Activated CD4-positive, alpha-beta T cell treated with anti-CD3 and anti-CD28 coated beads, Interleukin-2, amount 10 ng/mL, durations not matched to agents 7 days and 5 days (primary cell): ENCODE measurements at regions not wholly inside any gene's neighbourhood (a gene's known extent, or its start where the extent isn't known, plus 50 kb on each side); places are given as distances from the start of the nearest gene placed in this dataset.

Experiments used
- CTCF ChIA-PET: fragments of 350-600 bp; sonication (Branson Sonifier 250); formaldehyde crosslinking; loops from one replicate; lab custom pipeline; 2021; ENCODE audit warnings: antibody characterized with exemption; lab: Charles Lee
- POLR2A ChIA-PET: fragments of 350-600 bp; sonication (Branson Sonifier 250); formaldehyde crosslinking; loops from one replicate; lab custom pipeline; 2021; ENCODE audit warnings: antibody characterized with exemption; lab: Charles Lee
- DNase-seq: peaks from one replicate; pipeline ENCODE4 v3.0.0-alpha.2; 2020
- H3K27ac Mint-ChIP-seq: one replicate; pipeline ENCODE4 v1.8.0; 2021; ENCODE audit warnings: mild to moderate bottlenecking, moderate library complexity, mixed read lengths
- H3K27me3 Mint-ChIP-seq: one replicate; pipeline ENCODE4 v1.8.0; 2021; ENCODE audit warnings: mixed read lengths
- H3K36me3 Mint-ChIP-seq: one replicate; pipeline ENCODE4 v1.8.0; 2021; ENCODE audit warnings: low read depth, mixed read lengths
- H3K4me1 Mint-ChIP-seq: one replicate; pipeline ENCODE4 v1.8.0; 2021; ENCODE audit warnings: mixed read lengths
- H3K4me3 Mint-ChIP-seq: one replicate; pipeline ENCODE4 v1.8.0; 2021; ENCODE audit warnings: mild to moderate bottlenecking, moderate library complexity, mixed read lengths
- H3K9me3 Mint-ChIP-seq: one replicate; pipeline ENCODE4 v1.8.0; 2021; ENCODE audit warnings: mixed read lengths

DNA sequence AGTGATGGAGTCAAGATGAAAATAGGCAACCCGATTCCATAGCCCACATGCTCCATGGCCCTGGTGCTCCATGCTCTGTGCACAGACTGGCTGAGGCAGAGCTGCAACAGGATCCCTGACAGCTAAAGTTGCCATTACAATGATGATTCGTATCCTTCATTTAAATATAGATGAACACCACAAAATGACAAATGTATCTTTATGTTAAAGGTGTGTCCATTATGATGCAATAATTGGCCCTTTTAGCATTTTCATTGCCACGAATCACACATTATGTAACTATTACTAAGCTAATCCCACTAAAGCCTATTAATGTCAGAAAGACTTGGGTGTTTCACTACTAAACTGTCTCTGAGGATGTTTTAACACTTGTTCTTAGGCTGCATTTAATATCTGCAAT, 270.2 kb upstream of the THBS1 start:
- H3K27ac Mint-ChIP-seq: no peak overlapping the region
- CTCF ChIA-PET: no interaction called here

DNA sequence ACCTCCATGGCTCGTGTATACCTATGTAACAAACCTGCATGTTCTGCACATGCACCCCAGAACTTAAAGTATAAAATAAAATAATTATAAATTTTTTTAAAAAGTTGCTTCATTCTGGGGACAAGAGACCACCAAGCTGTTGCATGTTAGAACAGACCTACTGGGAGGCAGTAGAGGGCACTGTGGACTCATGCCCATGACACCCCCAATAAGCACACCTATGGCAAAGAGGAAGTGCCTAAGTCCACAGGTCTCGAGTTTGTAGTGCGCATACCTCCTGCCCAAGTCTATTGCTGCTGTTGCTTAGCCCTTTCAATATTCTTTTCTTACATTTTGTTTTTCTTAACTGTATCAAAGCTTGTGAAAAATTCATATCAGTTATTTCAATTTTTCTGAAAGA, 267.9 kb upstream of the THBS1 start:
- Mint-ChIP-seq H3K36me3 (no peaks in the 10 kb centered on the region), H3K4me1 (no peaks in the 10 kb centered on the region), H3K27ac (no peak overlapping the region), H3K27me3 (peaks cover 10% of the 10 kb centered on the region), H3K9me3 (no peaks in the 10 kb centered on the region), H3K4me3 (no peak overlapping the region)
- CTCF ChIA-PET: no interaction called here
- no peak for DNase-seq
- POLR2A ChIA-PET: no interaction called here

More for the DNA sequence above, 270.2 kb upstream of the THBS1 start:
- Mint-ChIP-seq H3K9me3 (no peaks in the 10 kb centered on the region), H3K36me3 (no peaks in the 10 kb centered on the region), H3K27me3 (peaks cover 7% of the 10 kb centered on the region), H3K4me1 (no peaks in the 10 kb centered on the region), H3K4me3 (no peak overlapping the region)
- POLR2A ChIA-PET: no interaction called here
- no peak for DNase-seq

DNA sequence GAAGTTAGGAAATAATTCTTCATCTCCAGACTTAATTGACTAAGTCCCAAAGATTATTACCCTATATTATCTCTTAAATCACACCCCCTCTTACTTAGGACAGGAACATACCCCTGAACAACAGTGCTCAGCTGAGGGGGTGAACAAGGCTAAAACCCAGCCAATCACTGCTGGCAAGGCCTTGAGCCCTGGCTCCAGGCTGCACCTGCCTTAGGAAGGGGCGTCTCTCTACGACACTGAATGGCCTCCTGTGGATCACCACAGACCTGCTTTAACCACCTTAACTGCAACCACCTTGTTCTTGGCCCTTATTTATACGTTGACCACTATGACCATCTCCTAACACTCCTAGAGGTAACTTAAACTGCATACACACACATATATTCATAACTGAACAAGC, 267.4 kb upstream of the THBS1 start:
- CTCF ChIA-PET: no interaction called here
- POLR2A ChIA-PET: no interaction called here
- Mint-ChIP-seq H3K27me3 (peaks cover 10% of the 10 kb centered on the region), H3K27ac (no peak overlapping the region), H3K4me1 (no peaks in the 10 kb centered on the region), H3K4me3 (no peak overlapping the region), H3K36me3 (no peaks in the 10 kb centered on the region), H3K9me3 (no peaks in the 10 kb centered on the region)
- no peak for DNase-seq

DNA sequence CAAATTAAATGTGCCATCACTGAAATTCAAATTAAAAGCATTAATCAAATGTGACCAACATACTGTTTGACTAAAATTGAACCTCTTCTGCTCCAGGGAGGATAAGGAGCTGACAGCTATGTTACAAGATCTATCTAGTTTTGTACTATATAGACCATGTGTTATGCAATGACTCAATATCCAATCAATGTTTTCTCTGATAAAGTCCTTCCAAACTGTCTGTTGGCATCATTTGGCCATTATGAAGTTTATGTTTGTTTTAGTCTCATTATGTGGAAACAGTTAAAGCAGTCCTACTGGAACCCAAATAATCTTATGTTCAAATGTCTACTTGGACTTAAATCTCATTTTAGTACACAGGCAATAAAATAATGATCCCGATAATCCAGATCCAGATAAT, 267.0 kb upstream of the THBS1 start:
- POLR2A ChIA-PET: no interaction called here
- CTCF ChIA-PET: no interaction called here

DNA sequence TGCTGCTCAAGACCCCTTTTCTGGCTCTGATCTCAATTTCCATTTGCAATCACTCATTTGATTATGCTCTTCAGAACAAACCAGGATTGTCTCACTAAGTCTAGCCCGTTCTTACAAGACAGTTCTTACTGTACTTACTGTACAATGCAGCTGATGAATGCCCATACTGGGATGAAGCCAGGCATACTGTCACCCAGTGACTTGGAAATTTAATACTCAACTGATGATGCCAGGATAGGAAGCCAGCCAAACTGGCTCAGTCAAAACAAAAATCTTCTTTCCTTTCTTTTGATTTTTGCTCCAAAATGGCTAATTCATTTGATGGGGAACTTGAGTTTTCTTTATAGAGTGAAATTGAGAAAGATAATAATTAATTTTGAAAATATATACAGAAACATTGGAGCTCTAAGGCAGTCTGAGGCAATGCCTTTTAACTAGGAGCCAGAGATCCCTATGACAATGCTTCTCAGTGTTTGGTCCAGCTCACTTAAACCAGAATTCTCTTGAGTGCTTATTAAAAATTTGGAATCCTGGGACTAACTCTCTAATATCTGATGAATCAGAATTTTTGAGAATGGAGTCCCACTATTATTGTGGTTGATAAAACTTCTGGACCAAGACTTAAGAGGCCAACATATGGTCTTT, 265.6 kb upstream of the THBS1 start:
- peaks cover 11% of the 10 kb centered on the region for H3K27me3 Mint-ChIP-seq
- H3K36me3 Mint-ChIP-seq: no peaks in the 10 kb centered on the region
- H3K9me3 Mint-ChIP-seq: no peaks in the 10 kb centered on the region
- CTCF ChIA-PET: interaction anchor here (1.2 kb wide), 1 partner anchor 10 kb away, joined by 3 read pairs; no protein-coding TSS in a partner anchor
- H3K4me1 Mint-ChIP-seq: no peaks in the 10 kb centered on the region
- DNase-seq: no peak
- H3K27ac Mint-ChIP-seq: no peak overlapping the region
- POLR2A ChIA-PET: no interaction called here
- H3K4me3 Mint-ChIP-seq: no peak overlapping the region

More for the DNA sequence above, 267.0 kb upstream of the THBS1 start:
- DNase-seq: no peak
- Mint-ChIP-seq H3K9me3 (no peaks in the 10 kb centered on the region), H3K36me3 (no peaks in the 10 kb centered on the region), H3K27ac (no peak overlapping the region), H3K4me1 (no peaks in the 10 kb centered on the region), H3K4me3 (no peak overlapping the region), H3K27me3 (peaks cover 11% of the 10 kb centered on the region)

DNA sequence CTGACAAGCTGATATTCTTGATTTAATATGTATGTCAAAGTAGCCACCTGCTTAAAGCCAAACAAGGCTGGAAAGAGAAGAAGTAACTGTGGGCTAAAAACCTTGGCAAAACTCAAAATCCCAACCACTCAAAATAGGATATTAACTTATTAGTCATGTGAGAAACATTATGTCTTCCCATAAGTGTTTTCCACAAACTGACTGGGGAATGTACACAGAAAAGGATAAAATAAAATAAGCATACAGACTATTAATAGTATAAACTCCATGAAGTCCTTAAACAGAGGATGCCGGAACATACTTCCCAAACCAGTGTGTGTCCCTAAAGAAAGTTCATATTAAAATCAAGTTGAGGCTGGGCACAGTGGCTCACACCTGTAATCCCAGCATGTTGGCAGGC, 263.7 kb upstream of the THBS1 start:
- POLR2A ChIA-PET: no interaction called here
- Mint-ChIP-seq H3K4me1 (no peaks in the 10 kb centered on the region), H3K36me3 (no peaks in the 10 kb centered on the region), H3K9me3 (peaks cover 5% of the 10 kb centered on the region), H3K27ac (no peak overlapping the region), H3K4me3 (no peak overlapping the region), H3K27me3 (peaks cover 13% of the 10 kb centered on the region)
- no peak for DNase-seq
- CTCF ChIA-PET: no interaction called here

DNA sequence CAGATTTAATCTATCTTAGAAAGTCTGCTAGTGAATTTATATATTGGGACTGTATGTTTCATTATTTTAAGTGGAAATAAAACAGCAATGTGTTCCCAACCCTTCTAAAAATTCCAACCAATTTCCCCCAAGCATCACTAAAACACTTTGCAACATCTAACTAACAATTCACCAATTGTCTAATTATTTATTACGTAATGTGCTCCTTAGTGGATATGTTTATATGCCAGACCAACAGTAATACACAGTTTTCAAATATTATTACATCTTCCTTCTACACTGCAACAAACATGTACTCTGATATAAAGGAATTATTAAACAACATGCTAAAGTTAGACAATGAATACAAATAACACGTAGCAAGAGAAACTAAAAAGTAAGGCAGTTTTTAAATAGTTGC, 262.6 kb upstream of the THBS1 start:
- POLR2A ChIA-PET: no interaction called here
- peaks cover 13% of the 10 kb centered on the region for H3K27me3 Mint-ChIP-seq
- CTCF ChIA-PET: no interaction called here
- DNase-seq: no peak
- no peaks in the 10 kb centered on the region for H3K4me1 Mint-ChIP-seq
- peaks cover 5% of the 10 kb centered on the region for H3K9me3 Mint-ChIP-seq
- no peak overlapping the region for H3K4me3 Mint-ChIP-seq
- H3K27ac Mint-ChIP-seq: no peak overlapping the region
- no peaks in the 10 kb centered on the region for H3K36me3 Mint-ChIP-seq

DNA sequence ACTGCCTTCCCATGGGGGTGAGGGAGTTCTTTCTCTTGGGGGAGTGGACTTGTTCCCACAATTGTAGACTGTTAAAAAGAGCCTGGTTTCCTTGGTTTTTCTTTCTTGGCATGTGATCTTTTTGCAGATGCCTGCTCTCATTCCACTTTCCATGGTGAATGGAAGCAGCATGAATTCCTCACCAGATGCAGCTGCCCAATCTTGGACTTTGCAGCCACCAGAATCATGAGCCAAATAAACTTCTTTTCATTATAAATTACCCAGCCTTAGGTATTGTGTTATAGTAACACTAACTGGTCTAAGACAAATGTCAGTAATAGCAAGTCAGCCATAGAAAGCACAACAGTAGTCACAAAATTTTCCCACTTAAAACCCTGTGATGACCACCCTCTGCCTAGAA, 260.5 kb upstream of the THBS1 start:
- DNase-seq: no peak
- Mint-ChIP-seq H3K27ac (no peak overlapping the region), H3K4me3 (no peak overlapping the region), H3K9me3 (peaks cover 5% of the 10 kb centered on the region), H3K4me1 (no peaks in the 10 kb centered on the region), H3K27me3 (peaks cover 7% of the 10 kb centered on the region), H3K36me3 (no peaks in the 10 kb centered on the region)
- CTCF ChIA-PET: no interaction called here
- POLR2A ChIA-PET: no interaction called here

DNA sequence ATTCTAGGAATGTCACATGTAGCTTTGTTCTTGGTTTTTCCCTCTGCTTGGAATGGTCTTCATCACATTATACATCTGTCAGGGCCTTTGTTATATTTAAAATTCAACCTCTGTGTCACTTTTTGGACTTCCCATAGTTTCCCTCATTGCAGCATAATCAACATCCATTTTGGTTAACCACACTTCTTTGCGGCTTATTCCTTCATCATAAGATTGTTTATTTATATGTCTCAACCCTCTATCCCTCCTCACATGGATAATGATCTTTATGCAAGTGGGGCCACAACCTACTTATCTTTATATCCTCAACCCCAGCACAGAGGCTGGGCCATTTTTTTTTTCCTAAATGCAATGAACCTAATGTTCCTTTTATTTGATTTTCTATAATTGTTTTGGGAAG, 260.0 kb upstream of the THBS1 start:
- POLR2A ChIA-PET: no interaction called here
- H3K4me3 Mint-ChIP-seq: no peak overlapping the region

DNA sequence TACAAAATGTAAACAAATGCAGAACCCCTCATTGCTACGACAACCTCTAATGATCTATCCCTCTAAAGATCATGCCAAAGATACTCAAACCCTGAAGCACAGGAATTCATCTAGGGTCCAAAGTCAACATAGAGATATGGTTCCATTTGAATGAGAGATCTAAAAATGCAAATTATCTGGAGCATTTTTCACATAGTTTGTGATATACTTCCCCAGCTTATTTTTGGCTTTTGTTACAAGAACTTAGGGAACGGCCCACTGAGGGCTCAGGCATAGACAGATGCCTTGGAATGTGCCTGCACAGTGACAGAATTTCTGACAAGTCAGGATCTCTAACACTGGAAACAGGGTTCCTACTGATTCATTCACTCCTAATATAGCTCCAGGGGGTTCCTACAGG, 258.9 kb upstream of the THBS1 start:
- no peak for DNase-seq
- Mint-ChIP-seq H3K4me3 (no peak overlapping the region), H3K27ac (no peak overlapping the region), H3K36me3 (no peaks in the 10 kb centered on the region), H3K4me1 (no peaks in the 10 kb centered on the region), H3K27me3 (peaks cover 18% of the 10 kb centered on the region), H3K9me3 (peaks cover 5% of the 10 kb centered on the region)
- ChIA-PET POLR2A (no interaction called here), CTCF (no interaction called here)

More for the DNA sequence above, 260.0 kb upstream of the THBS1 start:
- H3K36me3 Mint-ChIP-seq: no peaks in the 10 kb centered on the region
- H3K9me3 Mint-ChIP-seq: peaks cover 5% of the 10 kb centered on the region
- CTCF ChIA-PET: no interaction called here
- H3K27ac Mint-ChIP-seq: no peak overlapping the region
- H3K27me3 Mint-ChIP-seq: peaks cover 12% of the 10 kb centered on the region
- H3K4me1 Mint-ChIP-seq: no peaks in the 10 kb centered on the region
- DNase-seq: no peak

DNA sequence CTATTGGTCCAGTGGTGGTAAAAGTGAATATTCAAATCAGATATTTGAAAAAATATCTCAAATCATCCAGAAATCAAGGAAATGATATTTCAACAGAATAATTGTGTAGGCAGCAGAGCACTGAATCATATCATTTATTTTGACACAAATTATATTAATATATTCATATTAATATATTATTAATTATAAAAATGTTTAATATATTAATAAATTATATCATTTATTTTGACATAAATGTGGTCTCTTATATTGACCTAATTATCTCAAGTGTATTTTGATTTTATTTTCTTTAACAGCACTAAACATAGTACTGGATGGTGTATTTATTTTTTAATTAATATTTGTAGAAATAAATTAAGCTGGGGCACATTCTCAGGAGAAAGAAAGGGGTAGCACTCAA, 257.7 kb upstream of the THBS1 start:
- Mint-ChIP-seq H3K4me3 (no peak overlapping the region), H3K27ac (no peak overlapping the region), H3K27me3 (peaks cover 17% of the 10 kb centered on the region), H3K4me1 (no peaks in the 10 kb centered on the region), H3K36me3 (no peaks in the 10 kb centered on the region), H3K9me3 (peaks cover 5% of the 10 kb centered on the region)
- ChIA-PET POLR2A (no interaction called here), CTCF (no interaction called here)
- DNase-seq: no peak

DNA sequence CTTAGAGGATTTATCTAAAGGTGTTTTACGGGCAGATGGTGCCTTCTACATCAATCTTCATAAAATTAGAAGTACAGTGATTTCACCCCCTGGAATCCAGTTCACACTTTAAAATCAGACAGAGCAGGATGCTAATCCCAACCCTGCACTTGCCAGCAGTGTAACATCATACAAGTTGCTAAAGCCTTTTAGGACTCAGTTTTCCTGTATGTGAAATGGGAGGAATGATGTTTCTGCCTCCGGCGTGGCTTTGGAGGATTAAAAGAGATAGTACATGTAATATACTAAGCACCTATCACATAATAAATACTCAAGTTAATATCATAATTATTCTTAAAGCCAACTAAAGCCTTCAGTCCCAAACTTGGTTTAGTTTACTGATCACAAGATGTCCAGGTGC, 257.2 kb upstream of the THBS1 start:
- no peak for DNase-seq
- Mint-ChIP-seq H3K9me3 (peaks cover 5% of the 10 kb centered on the region), H3K4me3 (no peak overlapping the region), H3K36me3 (no peaks in the 10 kb centered on the region), H3K27me3 (peaks cover 16% of the 10 kb centered on the region), H3K4me1 (no peaks in the 10 kb centered on the region), H3K27ac (no peak overlapping the region)
- CTCF ChIA-PET: no interaction called here
- POLR2A ChIA-PET: no interaction called here

DNA sequence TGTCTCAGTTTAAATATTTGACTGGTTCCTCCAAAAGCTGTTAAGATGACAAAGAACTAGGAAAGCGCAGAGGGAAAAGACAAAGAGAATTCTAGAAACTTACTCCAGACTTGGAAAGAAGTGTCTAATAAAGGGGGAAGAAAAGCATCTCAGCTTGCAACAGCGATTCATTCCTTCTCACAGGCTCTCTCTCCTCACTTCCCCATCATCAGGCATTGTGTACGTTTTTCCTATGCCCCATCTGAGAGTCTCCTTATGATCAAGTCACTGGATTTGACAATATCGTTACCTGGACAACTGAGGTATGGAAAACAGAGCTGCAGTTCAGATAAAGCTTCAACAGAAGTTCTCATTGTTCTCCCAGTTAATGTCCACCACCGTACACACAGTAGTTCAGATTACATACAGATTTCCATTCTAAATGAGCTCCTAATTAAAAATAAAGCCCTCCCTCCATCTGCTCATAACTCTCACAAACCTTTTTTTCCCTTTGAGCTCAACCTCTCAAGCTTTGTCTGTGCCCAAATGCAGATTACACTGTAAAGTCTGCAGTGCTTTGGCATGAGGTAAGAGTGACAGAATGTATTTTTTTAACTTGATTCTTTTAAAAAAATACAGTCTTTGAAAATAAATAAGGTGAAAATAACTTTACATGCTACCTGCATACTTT, 254.4 kb upstream of the THBS1 start:
- Mint-ChIP-seq H3K9me3 (no peaks in the 10 kb centered on the region), H3K27me3 (peaks cover 14% of the 10 kb centered on the region), H3K4me1 (no peaks in the 10 kb centered on the region), H3K27ac (no peak overlapping the region), H3K4me3 (no peak overlapping the region), H3K36me3 (no peaks in the 10 kb centered on the region)
- CTCF ChIA-PET: interaction anchor here (1.0 kb wide), 1 partner anchor 258 kb away, joined by 3 read pairs; no protein-coding TSS in a partner anchor
- DNase-seq: no peak
- POLR2A ChIA-PET: no interaction called here
